ENCODE measurements at regions not wholly inside any gene's neighbourhood (a gene's known extent, or its start where the extent isn't known, plus 50 kb on each side); places are given as distances from the start of the nearest gene placed in this dataset.

DNA sequence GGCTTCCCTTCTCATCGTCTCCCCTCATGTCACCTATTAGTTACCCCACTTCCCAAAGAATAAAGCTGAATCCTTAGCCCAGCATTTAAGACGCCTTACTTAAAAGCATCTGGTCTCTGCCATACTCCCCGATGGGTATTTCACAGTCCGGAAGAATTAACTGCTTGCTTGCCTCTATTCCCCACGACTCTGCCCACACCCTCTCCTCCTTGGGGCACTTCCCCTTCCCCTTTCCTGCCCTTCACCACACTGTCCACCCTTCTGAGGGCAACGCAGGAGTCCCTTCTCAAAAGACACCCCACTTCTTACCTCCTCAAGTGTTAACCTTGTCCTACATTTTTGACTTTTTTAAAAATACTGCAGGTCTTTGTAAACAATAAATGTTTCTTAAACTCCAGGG, 60.1 kb upstream of the RMP24 start:
- DNase-seq (ENCODE audit: low read depth, low spot score) (no peak), ATAC-seq (no peak), FAIRE-seq (no peak)
- Histone ChIP-seq H4K20me1 (ENCODE audit: control insufficient read depth, insufficient read depth) (no peaks in the 10 kb centered on the region), H3K4me3 (no peak overlapping the region), H3K27ac (ENCODE audit: control insufficient read depth, insufficient read depth) (no peak overlapping the region), H3K36me3 (ENCODE audit: control insufficient read depth in 2 of 2, insufficient read depth in 2 of 2, low read length in 1 of 2) (no peaks in the 10 kb centered on the region), H3K9ac (ENCODE audit: control insufficient read depth, insufficient read depth, low read length) (no peak overlapping the region), H3K27me3 (replicated peaks in 1 of 2; ENCODE audit: control insufficient read depth in 2 of 2, insufficient read depth in 2 of 2, low read length in 1 of 2) (no peaks in the 10 kb centered on the region; a peak in 2 of 4 replicates), H3K79me2 (ENCODE audit: control insufficient read depth, insufficient read depth, low read length) (no peaks in the 10 kb centered on the region), H3K4me2 (ENCODE audit: control insufficient read depth, insufficient read depth) (peak overlapping the region; percentile 20; the same call in 1 of the 2 replicates), H2AFZ (ENCODE audit: control insufficient read depth, low read depth, low read length) (no peak overlapping the region), H3K4me1 (ENCODE audit: control insufficient read depth, insufficient read depth, low read length) (no peaks in the 10 kb centered on the region), H3K9me3 (replicated peaks; ENCODE audit: control insufficient read depth, insufficient read depth, low read length) (no peaks in the 10 kb centered on the region; the same call in 2 of the 3 replicates)
- intact Hi-C loops (cut with micrococcal nuclease; ENCODE audit: unreplicated experiment) (no loop called here), in situ Hi-C loops (cut with MboI) (no loop called here)
- ChIA-PET POLR2A (no interaction called here), RAD21 (ENCODE audit: unreplicated experiment) (no interaction called here), SMC1A (ENCODE audit: uncharacterized antibody, unreplicated experiment) (interaction anchor here (0.6 kb wide), 1 partner anchor 164 kb away, joined by 3 read pairs; no protein-coding TSS in a partner anchor), CTCF (no interaction called here)
- TF ChIP-seq SMARCA5 (IDR thresholded peaks at IDR 0.05), result no peak
- TF ChIP-seq, protein P1, sequence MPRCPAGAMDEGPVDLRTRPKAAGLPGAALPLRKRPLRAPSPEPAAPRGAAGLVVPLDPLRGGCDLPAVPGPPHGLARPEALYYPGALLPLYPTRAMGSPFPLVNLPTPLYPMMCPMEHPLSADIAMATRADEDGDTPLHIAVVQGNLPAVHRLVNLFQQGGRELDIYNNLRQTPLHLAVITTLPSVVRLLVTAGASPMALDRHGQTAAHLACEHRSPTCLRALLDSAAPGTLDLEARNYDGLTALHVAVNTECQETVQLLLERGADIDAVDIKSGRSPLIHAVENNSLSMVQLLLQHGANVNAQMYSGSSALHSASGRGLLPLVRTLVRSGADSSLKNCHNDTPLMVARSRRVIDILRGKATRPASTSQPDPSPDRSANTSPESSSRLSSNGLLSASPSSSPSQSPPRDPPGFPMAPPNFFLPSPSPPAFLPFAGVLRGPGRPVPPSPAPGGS (IDR thresholded peaks at IDR 0.05; ENCODE audit: borderline replicate concordance, insufficient read depth, low read depth, low read length, poor library complexity, severe bottlenecking), result no peak
- TF ChIP-seq TARDBP (IDR thresholded peaks at IDR 0.05; ENCODE audit: borderline replicate concordance), result no peak
- TF ChIP-seq EED (IDR thresholded peaks at IDR 0.05; ENCODE audit: low read depth), result no peak
- TF ChIP-seq SREBF2 (IDR thresholded peaks at IDR 0.05; ENCODE audit: low read length), result no peak
- TF ChIP-seq MYC (IDR thresholded peaks at IDR 0.05; ENCODE audit: insufficient read depth, insufficient read length, insufficient replicate concordance, low read length, severe bottlenecking), result no peak
- TF ChIP-seq, protein P2, sequence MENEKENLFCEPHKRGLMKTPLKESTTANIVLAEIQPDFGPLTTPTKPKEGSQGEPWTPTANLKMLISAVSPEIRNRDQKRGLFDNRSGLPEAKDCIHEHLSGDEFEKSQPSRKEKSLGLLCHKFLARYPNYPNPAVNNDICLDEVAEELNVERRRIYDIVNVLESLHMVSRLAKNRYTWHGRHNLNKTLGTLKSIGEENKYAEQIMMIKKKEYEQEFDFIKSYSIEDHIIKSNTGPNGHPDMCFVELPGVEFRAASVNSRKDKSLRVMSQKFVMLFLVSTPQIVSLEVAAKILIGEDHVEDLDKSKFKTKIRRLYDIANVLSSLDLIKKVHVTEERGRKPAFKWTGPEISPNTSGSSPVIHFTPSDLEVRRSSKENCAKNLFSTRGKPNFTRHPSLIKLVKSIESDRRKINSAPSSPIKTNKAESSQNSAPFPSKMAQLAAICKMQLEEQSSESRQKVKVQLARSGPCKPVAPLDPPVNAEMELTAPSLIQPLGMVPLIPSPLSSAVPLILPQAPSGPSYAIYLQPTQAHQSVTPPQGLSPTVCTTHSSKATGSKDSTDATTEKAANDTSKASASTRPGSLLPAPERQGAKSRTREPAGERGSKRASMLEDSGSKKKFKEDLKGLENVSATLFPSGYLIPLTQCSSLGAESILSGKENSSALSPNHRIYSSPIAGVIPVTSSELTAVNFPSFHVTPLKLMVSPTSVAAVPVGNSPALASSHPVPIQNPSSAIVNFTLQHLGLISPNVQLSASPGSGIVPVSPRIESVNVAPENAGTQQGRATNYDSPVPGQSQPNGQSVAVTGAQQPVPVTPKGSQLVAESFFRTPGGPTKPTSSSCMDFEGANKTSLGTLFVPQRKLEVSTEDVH (IDR thresholded peaks at IDR 0.05; ENCODE audit: low read depth, partially characterized antibody), result no peak
- no TSS peak for BruUV-seq (replicated peaks)
- whole genome bisulfite sequencing (ENCODE audit: insufficient coverage, insufficient replicate concordance, low lambda C conversion rate, missing lambda C conversion rate), result 27% methylated on average over 6 of the region's 6 CpGs
